ENCODE measurements at regions not wholly inside any gene's neighbourhood (a gene's known extent, or its start where the extent isn't known, plus 50 kb on each side); places are given as distances from the start of the nearest gene placed in this dataset.

DNA sequence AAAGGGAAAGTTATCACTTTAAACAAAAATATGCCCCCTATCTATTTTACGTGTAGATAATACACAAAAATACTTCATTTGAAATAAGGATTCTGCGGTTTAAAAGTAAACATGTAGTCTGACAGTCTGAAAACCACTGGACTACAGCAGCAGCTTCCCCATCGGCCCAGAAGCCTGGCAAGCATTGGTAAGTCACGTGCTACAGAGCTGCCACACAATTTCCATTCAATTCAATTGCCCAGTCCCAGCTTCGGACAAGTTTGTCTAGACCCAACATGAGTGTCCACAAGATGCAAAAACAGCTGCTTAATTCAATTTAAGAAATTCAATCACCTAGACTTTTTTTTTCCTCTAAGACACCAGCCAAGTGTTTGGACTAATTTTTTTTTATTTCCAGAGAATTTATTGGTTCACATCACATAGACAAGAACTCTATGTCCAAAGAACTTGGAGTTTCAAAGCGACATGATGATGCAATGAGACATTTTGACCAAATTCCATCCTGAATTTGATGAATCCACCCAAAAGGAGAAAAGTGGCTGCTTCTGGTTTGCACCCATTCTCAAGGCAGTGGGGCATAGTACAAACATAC lies 458.9 kb downstream of the COG6 start:
- H3K27ac ChIP-seq (ENCODE audit: low read depth in 1 of 2, low read length in 2 of 2), result no peak overlapping the region
- Mint-ChIP-seq H3K4me3 (no peak overlapping the region), H3K36me3 (no peaks in the 10 kb centered on the region), H3K4me1 (peaks cover 11% of the 10 kb centered on the region), H3K9me3 (no peaks in the 10 kb centered on the region), H3K27me3 (ENCODE audit: low read depth in 3 of 3) (peaks cover 0 to 4% (median 4%) of the 10 kb centered on the region in 3 donors), H3K27ac (no peak overlapping the region)
- no peaks in the 10 kb centered on the region for H4K20me1 ChIP-seq (ENCODE audit: insufficient read depth, low read length)
- H3K79me2 ChIP-seq (ENCODE audit: insufficient read depth, low read length), result no peaks in the 10 kb centered on the region
- intact Hi-C loops (cut with micrococcal nuclease), result no loop called here
- peaks cover 3 to 10% of the 10 kb centered on the region in 2 donors for H3K4me1 ChIP-seq (ENCODE audit: control insufficient read depth in 1 of 2, insufficient read depth in 2 of 2, low read length in 2 of 2)
- no peak for DNase-seq
- no peak overlapping the region for H3K9ac ChIP-seq (ENCODE audit: insufficient read depth, low read length, poor library complexity, severe bottlenecking)
- H3K9me3 ChIP-seq (replicated peaks in 1 of 2; ENCODE audit: control insufficient read depth in 1 of 2, insufficient read depth in 1 of 2, low read length in 2 of 2), result no peaks in the 10 kb centered on the region
- no peaks in the 10 kb centered on the region for H3K36me3 ChIP-seq (replicated peaks in 1 of 2; ENCODE audit: control insufficient read depth in 1 of 2, insufficient read depth in 2 of 2, low read length in 2 of 2)
- H3K4me2 ChIP-seq (replicated peaks; ENCODE audit: extremely low read depth, low read length, poor library complexity, severe bottlenecking), result no peak overlapping the region
- H3K4me3 ChIP-seq (replicated peaks in 1 of 3; ENCODE audit: low read depth in 2 of 3, low read length in 3 of 3), result no peak overlapping the region
- TF ChIP-seq, protein P1, sequence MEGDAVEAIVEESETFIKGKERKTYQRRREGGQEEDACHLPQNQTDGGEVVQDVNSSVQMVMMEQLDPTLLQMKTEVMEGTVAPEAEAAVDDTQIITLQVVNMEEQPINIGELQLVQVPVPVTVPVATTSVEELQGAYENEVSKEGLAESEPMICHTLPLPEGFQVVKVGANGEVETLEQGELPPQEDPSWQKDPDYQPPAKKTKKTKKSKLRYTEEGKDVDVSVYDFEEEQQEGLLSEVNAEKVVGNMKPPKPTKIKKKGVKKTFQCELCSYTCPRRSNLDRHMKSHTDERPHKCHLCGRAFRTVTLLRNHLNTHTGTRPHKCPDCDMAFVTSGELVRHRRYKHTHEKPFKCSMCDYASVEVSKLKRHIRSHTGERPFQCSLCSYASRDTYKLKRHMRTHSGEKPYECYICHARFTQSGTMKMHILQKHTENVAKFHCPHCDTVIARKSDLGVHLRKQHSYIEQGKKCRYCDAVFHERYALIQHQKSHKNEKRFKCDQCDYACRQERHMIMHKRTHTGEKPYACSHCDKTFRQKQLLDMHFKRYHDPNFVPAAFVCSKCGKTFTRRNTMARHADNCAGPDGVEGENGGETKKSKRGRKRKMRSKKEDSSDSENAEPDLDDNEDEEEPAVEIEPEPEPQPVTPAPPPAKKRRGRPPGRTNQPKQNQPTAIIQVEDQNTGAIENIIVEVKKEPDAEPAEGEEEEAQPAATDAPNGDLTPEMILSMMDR (IDR thresholded peaks at IDR 0.05), result no peak
- H3K27me3 ChIP-seq (ENCODE audit: control insufficient read depth in 2 of 2, insufficient read depth in 2 of 2, low read length in 2 of 2), result no peaks in the 10 kb centered on the region
- 93% methylated on average over 4 of the region's 6 CpGs for WGBS (ENCODE audit: insufficient coverage)
- no peak overlapping the region for H2AFZ ChIP-seq (ENCODE audit: insufficient read depth, low read depth, low read length, poor library complexity, severe bottlenecking)

DNA sequence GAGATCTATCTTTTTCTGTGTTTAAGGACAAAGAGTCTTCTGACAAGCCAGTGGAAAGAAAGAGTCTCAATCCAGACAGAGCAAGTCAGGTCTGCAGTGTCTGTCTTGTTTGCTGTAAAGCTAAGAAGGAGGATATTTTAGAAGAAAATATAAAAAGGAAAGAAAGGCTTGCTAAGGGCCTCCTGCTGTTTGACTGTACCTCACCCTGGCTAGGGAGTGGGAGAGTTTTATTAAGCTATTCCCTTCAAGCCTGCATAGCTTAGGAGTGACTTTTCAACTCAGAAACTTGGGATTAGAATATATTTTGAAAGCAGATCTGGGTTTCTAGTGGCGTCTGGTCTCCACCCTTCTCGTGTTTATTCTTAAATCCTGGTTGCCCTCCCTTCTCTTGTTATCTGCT lies 460.0 kb downstream of the COG6 start:
- no CpG with 5 or more reads among the region's 2 CpGs for WGBS (ENCODE audit: insufficient coverage)
- Histone ChIP-seq H3K27ac (ENCODE audit: low read depth in 1 of 2, low read length in 2 of 2) (no peak overlapping the region), H2AFZ (ENCODE audit: insufficient read depth, low read depth, low read length, poor library complexity, severe bottlenecking) (no peak overlapping the region), H3K4me1 (ENCODE audit: control insufficient read depth in 1 of 2, insufficient read depth in 2 of 2, low read length in 2 of 2) (peaks cover 0 to 4% of the 10 kb centered on the region in 2 donors), H4K20me1 (ENCODE audit: insufficient read depth, low read length) (no peaks in the 10 kb centered on the region), H3K4me2 (replicated peaks; ENCODE audit: extremely low read depth, low read length, poor library complexity, severe bottlenecking) (no peak overlapping the region), H3K4me3 (replicated peaks in 1 of 3; ENCODE audit: low read depth in 2 of 3, low read length in 3 of 3) (no peak overlapping the region), H3K9me3 (replicated peaks in 1 of 2; ENCODE audit: control insufficient read depth in 1 of 2, insufficient read depth in 1 of 2, low read length in 2 of 2) (no peaks in the 10 kb centered on the region), H3K36me3 (replicated peaks in 1 of 2; ENCODE audit: control insufficient read depth in 1 of 2, insufficient read depth in 2 of 2, low read length in 2 of 2) (no peaks in the 10 kb centered on the region), H3K27me3 (ENCODE audit: control insufficient read depth in 2 of 2, insufficient read depth in 2 of 2, low read length in 2 of 2) (no peaks in the 10 kb centered on the region), H3K79me2 (ENCODE audit: insufficient read depth, low read length) (no peaks in the 10 kb centered on the region), H3K9ac (ENCODE audit: insufficient read depth, low read length, poor library complexity, severe bottlenecking) (no peak overlapping the region)
- Mint-ChIP-seq H3K27ac (peak overlapping the region in 5 of 7 donors; percentile 21 to 71 (median 58)), H3K36me3 (no peaks in the 10 kb centered on the region), H3K4me1 (peaks cover 5% of the 10 kb centered on the region), H3K9me3 (peaks cover 0 to 6% (median 4%) of the 10 kb centered on the region in 7 donors), H3K4me3 (no peak overlapping the region), H3K27me3 (ENCODE audit: low read depth in 3 of 3) (peaks cover 0 to 5% (median 4%) of the 10 kb centered on the region in 3 donors)
- intact Hi-C loops (cut with micrococcal nuclease), result no loop called here
- TF ChIP-seq, protein P1 (IDR thresholded peaks at IDR 0.05), result no peak
- DNase-seq, result no peak
